ENCODE measurements at regions not wholly inside any gene's neighbourhood (a gene's known extent, or its start where the extent isn't known, plus 50 kb on each side); places are given as distances from the start of the nearest gene placed in this dataset.

GRCh38 chr18:78086931-78087330 is 837.3 kb downstream of the GALR1 start:
- no peak overlapping the region for H3K9ac ChIP-seq (ENCODE audit: insufficient read length, low read depth)
- H3K4me3 ChIP-seq (ENCODE audit: insufficient read length, low read depth): no peak overlapping the region
- H3K9me3 ChIP-seq (ENCODE audit: insufficient read depth, low read length): no peaks in the 10 kb centered on the region
- no peaks in the 10 kb centered on the region for H3K27me3 ChIP-seq (ENCODE audit: insufficient read depth, insufficient read length)
- TF ChIP-seq YY1 (IDR thresholded peaks at IDR 0.05; ENCODE audit: insufficient read depth, insufficient read length) (no peak), SUZ12 (IDR thresholded peaks at IDR 0.05; ENCODE audit: extremely low read depth, insufficient read depth, insufficient read length) (no peak), ZNF274 (IDR thresholded peaks at IDR 0.05; ENCODE audit: low read depth, low read length) (no peak)
- H3K36me3 ChIP-seq (ENCODE audit: insufficient read depth, insufficient read length, low read length): no peaks in the 10 kb centered on the region
- no peaks in the 10 kb centered on the region for H3K4me1 ChIP-seq (ENCODE audit: insufficient read depth, insufficient read length)
- no peak for DNase-seq (ENCODE audit: low read depth, low spot score)

GRCh38 chr18:78087338-78087737 is 837.7 kb downstream of the GALR1 start:
- Histone ChIP-seq H3K9me3 (ENCODE audit: insufficient read depth, low read length) (no peaks in the 10 kb centered on the region), H3K27me3 (ENCODE audit: insufficient read depth, insufficient read length) (no peaks in the 10 kb centered on the region), H3K4me1 (ENCODE audit: insufficient read depth, insufficient read length) (no peaks in the 10 kb centered on the region), H3K4me3 (ENCODE audit: insufficient read length, low read depth) (no peak overlapping the region), H3K36me3 (ENCODE audit: insufficient read depth, insufficient read length, low read length) (no peaks in the 10 kb centered on the region), H3K9ac (ENCODE audit: insufficient read length, low read depth) (no peak overlapping the region)
- TF ChIP-seq ZNF274 (IDR thresholded peaks at IDR 0.05; ENCODE audit: low read depth, low read length): no peak
- TF ChIP-seq YY1 (IDR thresholded peaks at IDR 0.05; ENCODE audit: insufficient read depth, insufficient read length): no peak
- TF ChIP-seq SUZ12 (IDR thresholded peaks at IDR 0.05; ENCODE audit: extremely low read depth, insufficient read depth, insufficient read length): no peak
- no peak for DNase-seq (ENCODE audit: low read depth, low spot score)

GRCh38 chr18:78090584-78090983 is 840.9 kb downstream of the GALR1 start:
- DNase-seq (ENCODE audit: low read depth, low spot score): no peak
- no peaks in the 10 kb centered on the region for H3K4me1 ChIP-seq (ENCODE audit: insufficient read depth, insufficient read length)
- no peak overlapping the region for H3K9ac ChIP-seq (ENCODE audit: insufficient read length, low read depth)
- TF ChIP-seq SUZ12 (IDR thresholded peaks at IDR 0.05; ENCODE audit: extremely low read depth, insufficient read depth, insufficient read length): no peak
- TF ChIP-seq YY1 (IDR thresholded peaks at IDR 0.05; ENCODE audit: insufficient read depth, insufficient read length): no peak
- no peak for TF ChIP-seq ZNF274 (IDR thresholded peaks at IDR 0.05; ENCODE audit: low read depth, low read length)
- no peak overlapping the region for H3K4me3 ChIP-seq (ENCODE audit: insufficient read length, low read depth)
- no peaks in the 10 kb centered on the region for H3K9me3 ChIP-seq (ENCODE audit: insufficient read depth, low read length)
- no peaks in the 10 kb centered on the region for H3K27me3 ChIP-seq (ENCODE audit: insufficient read depth, insufficient read length)
- no peaks in the 10 kb centered on the region for H3K36me3 ChIP-seq (ENCODE audit: insufficient read depth, insufficient read length, low read length)

- Histone ChIP-seq H3K9me3 (ENCODE audit: insufficient read depth, low read length) (no peaks in the 10 kb centered on the region), H3K36me3 (ENCODE audit: insufficient read depth, insufficient read length, low read length) (no peaks in the 10 kb centered on the region), H3K4me3 (ENCODE audit: insufficient read length, low read depth) (no peak overlapping the region), H3K9ac (ENCODE audit: insufficient read length, low read depth) (no peak overlapping the region), H3K27me3 (ENCODE audit: insufficient read depth, insufficient read length) (no peaks in the 10 kb centered on the region), H3K4me1 (ENCODE audit: insufficient read depth, insufficient read length) (no peaks in the 10 kb centered on the region)
- no peak for DNase-seq (ENCODE audit: low read depth, low spot score)
- TF ChIP-seq ZNF274 (IDR thresholded peaks at IDR 0.05; ENCODE audit: low read depth, low read length) (no peak), SUZ12 (IDR thresholded peaks at IDR 0.05; ENCODE audit: extremely low read depth, insufficient read depth, insufficient read length) (no peak), YY1 (IDR thresholded peaks at IDR 0.05; ENCODE audit: insufficient read depth, insufficient read length) (no peak)
Observed at GRCh38 chr18:78092901-78093300, 843.3 kb downstream of the GALR1 start.

- no peak for DNase-seq (ENCODE audit: low read depth, low spot score)
- no peaks in the 10 kb centered on the region for H3K9me3 ChIP-seq (ENCODE audit: insufficient read depth, low read length)
- no peaks in the 10 kb centered on the region for H3K36me3 ChIP-seq (ENCODE audit: insufficient read depth, insufficient read length, low read length)
- TF ChIP-seq ZNF274 (IDR thresholded peaks at IDR 0.05; ENCODE audit: low read depth, low read length) (no peak), YY1 (IDR thresholded peaks at IDR 0.05; ENCODE audit: insufficient read depth, insufficient read length) (no peak), SUZ12 (IDR thresholded peaks at IDR 0.05; ENCODE audit: extremely low read depth, insufficient read depth, insufficient read length) (no peak)
- H3K27me3 ChIP-seq (ENCODE audit: insufficient read depth, insufficient read length): no peaks in the 10 kb centered on the region
- no peak overlapping the region for H3K9ac ChIP-seq (ENCODE audit: insufficient read length, low read depth)
- H3K4me1 ChIP-seq (ENCODE audit: insufficient read depth, insufficient read length): no peaks in the 10 kb centered on the region
- no peak overlapping the region for H3K4me3 ChIP-seq (ENCODE audit: insufficient read length, low read depth)
Observed at GRCh38 chr18:78099979-78100588, 850.4 kb downstream of the GALR1 start.

GRCh38 chr18:78101091-78101490 is 851.4 kb downstream of the GALR1 start:
- Histone ChIP-seq H3K4me1 (ENCODE audit: insufficient read depth, insufficient read length) (no peaks in the 10 kb centered on the region), H3K27me3 (ENCODE audit: insufficient read depth, insufficient read length) (no peaks in the 10 kb centered on the region), H3K36me3 (ENCODE audit: insufficient read depth, insufficient read length, low read length) (no peaks in the 10 kb centered on the region), H3K4me3 (ENCODE audit: insufficient read length, low read depth) (no peak overlapping the region), H3K9me3 (ENCODE audit: insufficient read depth, low read length) (no peaks in the 10 kb centered on the region), H3K9ac (ENCODE audit: insufficient read length, low read depth) (no peak overlapping the region)
- DNase-seq (ENCODE audit: low read depth, low spot score): no peak
- no peak for TF ChIP-seq ZNF274 (IDR thresholded peaks at IDR 0.05; ENCODE audit: low read depth, low read length)
- TF ChIP-seq YY1 (IDR thresholded peaks at IDR 0.05; ENCODE audit: insufficient read depth, insufficient read length): no peak
- no peak for TF ChIP-seq SUZ12 (IDR thresholded peaks at IDR 0.05; ENCODE audit: extremely low read depth, insufficient read depth, insufficient read length)

- Histone ChIP-seq H3K4me1 (ENCODE audit: insufficient read depth, insufficient read length) (no peaks in the 10 kb centered on the region), H3K36me3 (ENCODE audit: insufficient read depth, insufficient read length, low read length) (no peaks in the 10 kb centered on the region), H3K9me3 (ENCODE audit: insufficient read depth, low read length) (no peaks in the 10 kb centered on the region), H3K4me3 (ENCODE audit: insufficient read length, low read depth) (no peak overlapping the region), H3K9ac (ENCODE audit: insufficient read length, low read depth) (no peak overlapping the region), H3K27me3 (ENCODE audit: insufficient read depth, insufficient read length) (no peaks in the 10 kb centered on the region)
- no peak for TF ChIP-seq YY1 (IDR thresholded peaks at IDR 0.05; ENCODE audit: insufficient read depth, insufficient read length)
- TF ChIP-seq ZNF274 (IDR thresholded peaks at IDR 0.05; ENCODE audit: low read depth, low read length): no peak
- no peak for TF ChIP-seq SUZ12 (IDR thresholded peaks at IDR 0.05; ENCODE audit: extremely low read depth, insufficient read depth, insufficient read length)
- DNase-seq (ENCODE audit: low read depth, low spot score): no peak
Observed at GRCh38 chr18:78102135-78102534, 852.5 kb downstream of the GALR1 start.
